ENCODE measurements at regions not wholly inside any gene's neighbourhood (a gene's known extent, or its start where the extent isn't known, plus 50 kb on each side); places are given as distances from the start of the nearest gene placed in this dataset.

DNA sequence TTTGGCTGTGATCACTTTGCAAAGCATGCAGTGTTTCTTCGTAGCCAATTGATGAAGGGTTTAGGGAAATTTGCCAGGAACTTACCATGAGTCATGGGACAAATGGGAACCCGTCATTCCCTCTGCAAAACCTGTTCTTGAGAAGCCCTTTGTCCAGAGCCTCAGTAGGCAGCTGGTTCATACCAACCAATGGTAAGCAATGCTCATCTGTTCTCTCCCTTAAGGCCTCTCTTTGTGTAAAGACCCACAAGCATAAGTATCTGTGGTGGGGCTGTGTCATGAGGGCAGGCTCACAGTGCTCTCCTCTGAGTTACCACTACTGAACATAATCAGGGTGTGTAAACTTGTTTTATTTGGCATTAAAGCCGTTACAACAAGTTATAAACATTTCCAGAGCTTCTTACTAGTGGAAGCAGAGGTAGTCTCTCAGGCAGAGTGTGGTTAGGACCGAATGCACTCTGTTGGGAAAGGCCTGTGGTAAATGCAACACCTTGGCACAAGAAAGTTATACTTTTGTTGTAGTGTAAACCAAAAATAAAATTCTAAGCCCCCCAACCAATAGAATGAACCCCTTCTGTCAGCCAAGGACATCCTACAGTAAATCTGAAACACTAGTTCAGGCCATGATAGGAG, 119.8 kb downstream of the SINHCAF start:
- TF ChIP-seq CTCF (conservative IDR thresholded peaks at IDR 0.05; ENCODE audit: low read length), result no peak
- no peak for TF ChIP-seq EZH2phosphoT487 (IDR thresholded peaks at IDR 0.05; ENCODE audit: borderline replicate concordance)
